GM12873 (cell line): ENCODE measurements at regions not wholly inside any gene's neighbourhood (a gene's known extent, or its start where the extent isn't known, plus 50 kb on each side); places are given as distances from the start of the nearest gene placed in this dataset.

ENCODE experiments used
- TF ChIP-seq, protein P1 (sequence below): IDR thresholded peaks from 2 replicates; pipeline ENCODE4 v1.5.1; 2012; ENCODE audit warnings: low read depth, mild to moderate bottlenecking, moderate library complexity, low read length, control low read depth; ENCODE audit not compliant: insufficient read depth; ENCODE audit errors: missing control alignments

DNA sequence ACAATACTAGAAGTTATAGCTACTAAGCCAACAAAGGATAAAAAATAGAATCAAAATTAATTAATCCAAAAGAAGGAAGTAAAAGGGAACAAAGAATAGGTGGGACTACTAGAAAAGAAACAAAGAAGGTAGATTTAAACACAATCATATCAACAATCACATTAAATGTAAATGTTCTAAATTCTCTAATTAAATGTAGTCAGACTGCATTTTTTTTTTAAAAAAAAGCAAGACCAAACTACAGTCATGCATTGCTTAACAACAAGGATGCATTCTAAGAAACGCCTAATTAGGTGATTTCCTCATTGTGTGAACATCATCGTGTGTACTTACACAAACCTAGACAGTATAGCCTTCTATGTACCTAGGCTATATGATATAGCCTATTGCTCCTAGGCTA is 59.7 kb upstream of the ADAM23 start:
- TF ChIP-seq, protein P1, sequence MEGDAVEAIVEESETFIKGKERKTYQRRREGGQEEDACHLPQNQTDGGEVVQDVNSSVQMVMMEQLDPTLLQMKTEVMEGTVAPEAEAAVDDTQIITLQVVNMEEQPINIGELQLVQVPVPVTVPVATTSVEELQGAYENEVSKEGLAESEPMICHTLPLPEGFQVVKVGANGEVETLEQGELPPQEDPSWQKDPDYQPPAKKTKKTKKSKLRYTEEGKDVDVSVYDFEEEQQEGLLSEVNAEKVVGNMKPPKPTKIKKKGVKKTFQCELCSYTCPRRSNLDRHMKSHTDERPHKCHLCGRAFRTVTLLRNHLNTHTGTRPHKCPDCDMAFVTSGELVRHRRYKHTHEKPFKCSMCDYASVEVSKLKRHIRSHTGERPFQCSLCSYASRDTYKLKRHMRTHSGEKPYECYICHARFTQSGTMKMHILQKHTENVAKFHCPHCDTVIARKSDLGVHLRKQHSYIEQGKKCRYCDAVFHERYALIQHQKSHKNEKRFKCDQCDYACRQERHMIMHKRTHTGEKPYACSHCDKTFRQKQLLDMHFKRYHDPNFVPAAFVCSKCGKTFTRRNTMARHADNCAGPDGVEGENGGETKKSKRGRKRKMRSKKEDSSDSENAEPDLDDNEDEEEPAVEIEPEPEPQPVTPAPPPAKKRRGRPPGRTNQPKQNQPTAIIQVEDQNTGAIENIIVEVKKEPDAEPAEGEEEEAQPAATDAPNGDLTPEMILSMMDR = no peak

DNA sequence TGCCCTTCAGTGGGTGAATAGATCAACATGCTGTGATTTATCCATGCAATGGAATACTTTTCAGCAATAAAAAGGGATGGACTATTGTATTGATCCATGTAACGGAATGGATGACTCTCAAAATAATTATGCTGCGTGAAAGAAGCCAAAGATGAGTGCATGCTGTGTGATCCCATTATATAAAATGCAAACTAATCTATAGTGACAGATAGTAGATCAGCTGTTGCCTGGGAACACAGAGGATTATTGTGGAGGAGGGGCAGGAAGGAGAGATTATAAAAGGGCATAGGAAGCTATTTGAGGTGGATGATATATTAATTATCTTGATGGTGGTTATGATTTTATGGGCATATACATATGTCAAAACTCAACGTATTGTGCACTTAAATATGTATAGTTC is 55.5 kb upstream of the ADAM23 start:
- TF ChIP-seq, protein P1 = no peak

DNA sequence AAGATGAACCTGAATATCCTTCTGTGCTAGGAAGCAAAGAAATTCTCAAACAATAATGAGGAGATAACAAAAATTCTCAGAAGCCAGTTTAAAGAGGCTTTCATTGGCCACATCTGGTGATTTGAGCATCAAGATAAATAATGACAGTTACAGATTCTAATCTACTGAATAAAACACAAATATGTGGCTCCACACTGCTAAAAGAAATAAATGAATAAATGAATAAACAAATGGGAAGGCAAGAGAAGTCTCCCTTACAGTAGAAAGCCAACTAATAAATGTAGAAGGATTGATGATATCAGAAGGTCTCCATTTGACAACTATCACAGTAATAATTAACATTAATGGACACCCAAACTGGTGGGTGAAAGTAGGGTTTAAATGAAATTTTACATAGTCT is 54.6 kb upstream of the ADAM23 start:
- TF ChIP-seq, protein P1 = no peak

DNA sequence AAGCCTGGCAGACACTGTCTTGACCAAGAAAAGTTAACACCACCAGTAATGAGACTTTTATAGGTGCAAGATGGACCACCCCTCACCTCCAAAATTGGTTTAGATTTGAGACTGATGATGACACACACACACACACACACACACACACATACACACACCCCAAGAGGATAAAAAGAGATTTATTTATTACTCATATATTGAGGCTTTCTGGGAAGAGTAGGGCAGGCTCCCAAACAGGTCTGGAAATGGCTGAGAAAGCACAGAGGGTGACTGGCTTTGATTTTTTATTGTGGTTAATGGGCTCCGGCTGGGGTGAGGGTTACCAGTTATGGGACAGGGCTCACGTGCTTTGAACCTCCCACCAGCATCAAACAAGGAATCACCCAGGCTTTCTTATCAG is 54.2 kb upstream of the ADAM23 start:
- TF ChIP-seq, protein P1 = no peak

DNA sequence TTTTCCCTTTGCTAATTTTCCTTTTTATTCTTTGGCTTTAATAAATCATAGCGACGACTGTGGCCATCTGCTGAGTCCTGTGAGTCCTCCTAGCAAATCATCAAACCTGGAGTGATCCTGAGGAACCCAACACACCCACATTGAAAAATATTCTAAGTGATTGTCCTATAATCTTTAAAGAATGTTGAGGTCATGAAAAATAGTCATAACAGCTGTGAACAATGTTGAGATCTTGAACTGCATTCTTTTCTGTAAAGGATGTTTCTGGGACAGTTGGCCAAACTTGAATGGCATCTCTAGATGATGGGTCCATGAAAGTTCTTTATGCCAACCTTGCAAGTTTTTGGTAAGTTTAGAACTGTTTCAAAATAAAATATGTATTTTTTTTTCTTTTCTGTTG is 53.2 kb upstream of the ADAM23 start:
- TF ChIP-seq, protein P1 = no peak

DNA sequence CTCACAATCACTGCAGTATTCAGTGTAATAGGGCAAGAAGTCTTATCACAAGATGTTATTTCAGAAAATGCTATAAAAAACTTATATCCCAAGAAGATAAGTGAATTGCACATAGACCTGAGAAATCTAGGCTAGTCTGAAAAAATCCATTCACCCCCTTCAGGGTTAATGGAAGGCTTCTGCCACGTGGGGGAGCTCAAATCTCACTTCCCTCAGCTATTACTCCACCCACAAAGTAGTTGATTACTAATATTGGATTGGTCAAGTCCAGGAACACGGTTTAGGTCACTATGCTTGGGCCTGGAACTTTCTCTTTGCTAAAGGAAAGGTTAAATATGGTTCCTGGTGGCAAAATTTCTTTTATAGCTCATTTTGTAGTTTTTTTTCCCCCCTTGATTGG is 51.2 kb upstream of the ADAM23 start:
- TF ChIP-seq, protein P1 = peak; percentile 67
